B cell (primary cell): ENCODE measurements at regions not wholly inside any gene's neighbourhood (a gene's known extent, or its start where the extent isn't known, plus 50 kb on each side); places are given as distances from the start of the nearest gene placed in this dataset.

ENCODE experiments used
- EZH2 ChIP-seq: IDR thresholded peaks from 2 replicates; pipeline ENCODE4 v1.6.1; 2012; ENCODE audit warnings: borderline replicate concordance, low read depth, mild to moderate bottlenecking, moderate library complexity, low read length; ENCODE audit not compliant: insufficient read depth, poor library complexity, severe bottlenecking
- TF ChIP-seq, protein P1 (sequence below): fragments of 200-600 bp; IDR thresholded peaks from one replicate; pipeline ENCODE4 v1.8.0; 2022; ENCODE audit warnings: antibody characterized with exemption, mild to moderate bottlenecking

DNA sequence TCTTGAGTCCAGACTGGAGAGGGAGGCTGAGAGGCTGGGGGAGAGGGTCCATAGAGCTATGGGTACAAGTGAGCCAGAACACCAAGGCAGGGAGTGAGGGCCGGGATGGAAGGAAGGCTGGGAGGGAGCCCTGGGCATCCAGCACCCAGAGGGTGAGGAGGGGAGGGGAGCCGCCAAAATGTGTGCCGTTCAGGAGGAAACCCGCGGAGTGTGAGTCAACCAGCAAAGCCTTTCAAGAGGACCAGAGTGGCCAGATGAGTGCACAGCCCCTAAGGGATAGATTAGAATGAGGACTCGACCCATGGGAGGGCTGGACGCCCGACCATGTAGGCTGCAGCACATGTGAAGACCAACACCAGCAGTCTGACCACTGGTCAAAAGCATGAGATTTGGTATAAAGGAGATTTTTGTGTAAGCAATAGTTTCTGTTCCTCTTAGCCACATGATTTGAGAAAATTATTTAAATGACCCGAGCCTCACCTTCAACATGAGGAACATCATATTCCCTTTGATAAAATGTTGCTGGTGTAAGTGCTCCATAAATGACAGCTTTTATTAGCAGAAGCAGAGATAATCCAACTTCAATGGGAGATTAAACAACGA lies 179.7 kb upstream of the GRB10 start:
- TF ChIP-seq, protein P1, sequence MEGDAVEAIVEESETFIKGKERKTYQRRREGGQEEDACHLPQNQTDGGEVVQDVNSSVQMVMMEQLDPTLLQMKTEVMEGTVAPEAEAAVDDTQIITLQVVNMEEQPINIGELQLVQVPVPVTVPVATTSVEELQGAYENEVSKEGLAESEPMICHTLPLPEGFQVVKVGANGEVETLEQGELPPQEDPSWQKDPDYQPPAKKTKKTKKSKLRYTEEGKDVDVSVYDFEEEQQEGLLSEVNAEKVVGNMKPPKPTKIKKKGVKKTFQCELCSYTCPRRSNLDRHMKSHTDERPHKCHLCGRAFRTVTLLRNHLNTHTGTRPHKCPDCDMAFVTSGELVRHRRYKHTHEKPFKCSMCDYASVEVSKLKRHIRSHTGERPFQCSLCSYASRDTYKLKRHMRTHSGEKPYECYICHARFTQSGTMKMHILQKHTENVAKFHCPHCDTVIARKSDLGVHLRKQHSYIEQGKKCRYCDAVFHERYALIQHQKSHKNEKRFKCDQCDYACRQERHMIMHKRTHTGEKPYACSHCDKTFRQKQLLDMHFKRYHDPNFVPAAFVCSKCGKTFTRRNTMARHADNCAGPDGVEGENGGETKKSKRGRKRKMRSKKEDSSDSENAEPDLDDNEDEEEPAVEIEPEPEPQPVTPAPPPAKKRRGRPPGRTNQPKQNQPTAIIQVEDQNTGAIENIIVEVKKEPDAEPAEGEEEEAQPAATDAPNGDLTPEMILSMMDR = no peak
- TF ChIP-seq EZH2 = no peak
